GM12865 (cell line): ENCODE measurements at regions not wholly inside any gene's neighbourhood (a gene's known extent, or its start where the extent isn't known, plus 50 kb on each side); places are given as distances from the start of the nearest gene placed in this dataset.

Experiments
- DNase-seq: peaks from one replicate; pipeline ENCODE4 v3.0.0; 2010; ENCODE audit warnings: low read depth
- H3K4me3 ChIP-seq: 2 replicates; pipeline ENCODE4 v1.5.1; 2011; ENCODE audit warnings: mild to moderate bottlenecking, low read depth, low read length, control low read depth
- CTCF ChIP-seq: IDR thresholded peaks from 2 replicates; pipeline ENCODE4 v1.5.1; 2011; ENCODE audit warnings: low read length, control low read depth, low read depth, inconsistent platforms; ENCODE audit not compliant: insufficient read depth; ENCODE audit errors: missing control alignments

- DNase-seq, result no peak
These were observed 52.0 kb upstream of the SYNE2 start for GRCh38 chr14:63800651-63801375.

More at GRCh38 chr14:63800651-63801375, 52.0 kb upstream of the SYNE2 start:
- TF ChIP-seq CTCF, result no peak
- no peak overlapping the region for H3K4me3 ChIP-seq
